ENCODE measurements at regions not wholly inside any gene's neighbourhood (a gene's known extent, or its start where the extent isn't known, plus 50 kb on each side); places are given as distances from the start of the nearest gene placed in this dataset.

- no peak for DNase-seq (ENCODE audit: low read depth)
Observed at GRCh38 chr13:52975969-52976368, 52.6 kb upstream of the OLFM4 start.

GRCh38 chr13:52975161-52975560, 53.5 kb upstream of the OLFM4 start:
- DNase-seq (ENCODE audit: low read depth): no peak

GRCh38 chr13:52974711-52975110, 53.9 kb upstream of the OLFM4 start:
- DNase-seq (ENCODE audit: low read depth): no peak

GRCh38 chr13:52969373-52969772, 59.2 kb upstream of the OLFM4 start:
- no peak for DNase-seq (ENCODE audit: low read depth)

- DNase-seq (ENCODE audit: low read depth): peak; percentile 4
Observed at GRCh38 chr13:52968074-52968700, 60.4 kb upstream of the OLFM4 start.

- DNase-seq (ENCODE audit: low read depth): no peak
Observed at GRCh38 chr13:52961987-52962386, 66.6 kb upstream of the OLFM4 start.

- no peak for DNase-seq (ENCODE audit: low read depth)
Observed at GRCh38 chr13:52961256-52961910, 67.2 kb upstream of the OLFM4 start.

GRCh38 chr13:52955472-52955874, 73.1 kb upstream of the OLFM4 start:
- DNase-seq (ENCODE audit: low read depth): no peak

GRCh38 chr13:52954838-52955237, 73.8 kb upstream of the OLFM4 start:
- no peak for DNase-seq (ENCODE audit: low read depth)

- no peak for DNase-seq (ENCODE audit: low read depth)
Observed at GRCh38 chr13:52950436-52950956, 78.1 kb upstream of the OLFM4 start.

GRCh38 chr13:52949742-52950141, 78.9 kb upstream of the OLFM4 start:
- no peak for DNase-seq (ENCODE audit: low read depth)

- DNase-seq (ENCODE audit: low read depth): no peak
Observed at GRCh38 chr13:52949044-52949443, 79.6 kb upstream of the OLFM4 start.

- no peak for DNase-seq (ENCODE audit: low read depth)
Observed at GRCh38 chr13:52947921-52948373, 80.7 kb upstream of the OLFM4 start.

GRCh38 chr13:52945348-52945747, 83.3 kb upstream of the OLFM4 start:
- DNase-seq (ENCODE audit: low read depth): no peak

GRCh38 chr13:52944697-52945096, 83.9 kb upstream of the OLFM4 start:
- DNase-seq (ENCODE audit: low read depth): no peak

GRCh38 chr13:52938065-52938464, 89.6 kb upstream of the PCDH8 start:
- DNase-seq (ENCODE audit: low read depth): no peak

- no peak for DNase-seq (ENCODE audit: low read depth)
Observed at GRCh38 chr13:52936806-52937205, 88.4 kb upstream of the PCDH8 start.

GRCh38 chr13:52934258-52934657, 85.8 kb upstream of the PCDH8 start:
- DNase-seq (ENCODE audit: low read depth): no peak

GRCh38 chr13:52933547-52934210, 85.2 kb upstream of the PCDH8 start:
- DNase-seq (ENCODE audit: low read depth): no peak

- no peak for DNase-seq (ENCODE audit: low read depth)
Observed at GRCh38 chr13:52933099-52933498, 84.7 kb upstream of the PCDH8 start.

- no peak for DNase-seq (ENCODE audit: low read depth)
Observed at GRCh38 chr13:52932649-52933048, 84.2 kb upstream of the PCDH8 start.

GRCh38 chr13:52931539-52932431, 83.3 kb upstream of the PCDH8 start:
- no peak for DNase-seq (ENCODE audit: low read depth)
